ENCODE measurements at regions not wholly inside any gene's neighbourhood (a gene's known extent, or its start where the extent isn't known, plus 50 kb on each side); places are given as distances from the start of the nearest gene placed in this dataset.

GRCh38 chr6:43858161-43859153 lies 88.4 kb downstream of the VEGFA start:
- no TSS peak for BruUV-seq (replicated peaks)
- ChIA-PET POLR2A (no interaction called here), CTCF (interaction anchor here (0.6 to 1.5 kb wide), 7 partner anchors 8 to 221 kb away, joined by 3 to 9 read pairs (median 4); no protein-coding TSS in a partner anchor)

More at GRCh38 chr6:43858161-43859153, 88.4 kb downstream of the VEGFA start:
- no peak overlapping the region for H2AFZ ChIP-seq (ENCODE audit: low read depth, low read length)
- TF ChIP-seq POLR2A (IDR thresholded peaks at IDR 0.05; ENCODE audit: low read depth, low read length): no peak
- no peak for TF ChIP-seq FOS (IDR thresholded peaks at IDR 0.05; ENCODE audit: borderline replicate concordance, insufficient read depth, low read length)
- no peak for TF ChIP-seq MAX (IDR thresholded peaks at IDR 0.05; ENCODE audit: insufficient read depth, insufficient read length)
- no peak for TF ChIP-seq CTCF (IDR thresholded peaks at IDR 0.05; ENCODE audit: extremely low read depth in 1 of 2, insufficient read depth in 1 of 2, low read depth in 1 of 2, low read length in 2 of 2)
- TF ChIP-seq POLR2AphosphoS5 (IDR thresholded peaks at IDR 0.05; ENCODE audit: insufficient read depth, low read depth, low read length): no peak
- no peak for TF ChIP-seq EZH2 (IDR thresholded peaks at IDR 0.05; ENCODE audit: borderline replicate concordance, low read depth, low read length, severe bottlenecking)
- DNase-seq (ENCODE audit: low read depth, low spot score) (no peak), FAIRE-seq (no peak)
- no peak overlapping the region for H3K27ac ChIP-seq (ENCODE audit: insufficient read depth, low read depth, low read length)
- no peak overlapping the region for H3K4me3 ChIP-seq (replicated peaks in 1 of 3; ENCODE audit: insufficient read depth in 1 of 3, low read depth in 1 of 3, low read length in 3 of 3)
- H3K79me2 ChIP-seq (ENCODE audit: control insufficient read depth, insufficient read depth, low read length): no peaks in the 10 kb centered on the region
- no peaks in the 10 kb centered on the region for H3K36me3 ChIP-seq (ENCODE audit: control insufficient read depth in 2 of 2, extremely low read depth in 1 of 2, insufficient read depth in 2 of 2, low read length in 2 of 2)
- H3K4me2 ChIP-seq (ENCODE audit: insufficient read depth, low read length): no peak overlapping the region
- dilution Hi-C loops (cut with MboI; ENCODE audit: extremely low pct_ligation_motif_present, low sequenced_read_pairs) (no loop called here), intact Hi-C loops (cut with micrococcal nuclease) (no loop called here)
- H3K9me1 ChIP-seq (replicated peaks; ENCODE audit: control insufficient read depth, extremely low read depth, insufficient read depth, low read length): no peaks in the 10 kb centered on the region
- no peaks in the 10 kb centered on the region for H3K4me1 ChIP-seq (ENCODE audit: control insufficient read depth, extremely low read depth, insufficient read depth, low read length)
- no peaks in the 10 kb centered on the region for H4K20me1 ChIP-seq (replicated peaks; ENCODE audit: control insufficient read depth, extremely low read depth, insufficient read depth, low read length)
- no peaks in the 10 kb centered on the region for H3K9me3 ChIP-seq (replicated peaks; ENCODE audit: control insufficient read depth, insufficient read depth, low read length)
- H3K9ac ChIP-seq (replicated peaks; ENCODE audit: extremely low read depth, insufficient read depth, low read length): no peak overlapping the region
- H3K27me3 ChIP-seq (ENCODE audit: control insufficient read depth in 2 of 2, insufficient read depth in 2 of 2, low read length in 2 of 2): peaks cover 7 to 8% of the 10 kb centered on the region in 2 experiments

All from endothelial cell of umbilical vein (primary cell).